ENCODE measurements at regions not wholly inside any gene's neighbourhood (a gene's known extent, or its start where the extent isn't known, plus 50 kb on each side); places are given as distances from the start of the nearest gene placed in this dataset.

DNA sequence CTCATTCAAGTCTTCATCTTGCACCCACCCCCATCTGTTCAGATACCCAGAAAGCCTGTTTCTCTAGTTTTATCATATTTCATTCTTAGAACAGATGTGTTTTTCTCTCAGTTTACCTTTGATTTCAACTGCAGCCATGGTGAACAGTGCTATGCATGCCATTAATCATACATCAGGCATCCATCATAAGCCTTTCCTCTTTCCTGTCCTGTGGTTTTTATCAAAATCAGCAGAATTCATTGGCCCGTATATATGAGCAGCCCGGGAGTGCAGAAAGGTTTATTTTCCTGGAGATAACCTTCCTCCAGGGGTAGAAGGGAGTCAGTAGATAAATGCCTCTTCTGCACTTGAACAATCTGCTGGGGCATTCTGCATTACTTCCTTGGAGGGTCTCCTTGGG lies 65.7 kb downstream of the IL21 start:
- CTCF ChIA-PET, result interaction anchor here (1.0 kb wide), 1 partner anchor 162 kb away, joined by 3 read pairs; no protein-coding TSS in a partner anchor
- Mint-ChIP-seq H3K9me3 (peaks cover 6% of the 10 kb centered on the region), H3K27ac (no peak overlapping the region), H3K27me3 (no peaks in the 10 kb centered on the region), H3K36me3 (no peaks in the 10 kb centered on the region), H3K4me3 (no peak overlapping the region), H3K4me1 (peaks cover 45% of the 10 kb centered on the region)
- no peak for DNase-seq

DNA sequence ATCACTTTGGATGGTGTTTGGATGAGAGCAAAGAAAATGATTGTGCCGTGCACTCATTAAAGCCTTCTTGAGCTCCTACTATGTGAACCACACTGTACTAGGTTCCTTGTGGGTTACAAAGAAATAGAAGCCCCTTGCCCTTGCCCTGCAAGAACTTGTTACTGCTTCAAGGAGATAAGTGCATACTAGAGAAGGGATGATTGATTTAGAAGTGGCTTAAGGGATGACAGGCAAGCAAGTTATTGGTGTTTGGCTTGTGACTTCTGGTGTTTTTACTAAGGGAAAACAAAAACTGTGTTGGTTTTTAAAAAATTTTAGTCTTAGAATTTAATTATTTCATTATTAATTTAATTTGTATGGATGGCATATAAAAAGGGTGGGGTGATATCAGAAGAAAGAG lies 67.4 kb downstream of the IL21 start:
- no peaks in the 10 kb centered on the region for H3K36me3 Mint-ChIP-seq
- H3K27me3 Mint-ChIP-seq, result no peaks in the 10 kb centered on the region
- no peaks in the 10 kb centered on the region for H3K9me3 Mint-ChIP-seq
- peaks cover 56% of the 10 kb centered on the region for H3K4me1 Mint-ChIP-seq
- H3K27ac Mint-ChIP-seq, result no peak overlapping the region
- H3K4me3 Mint-ChIP-seq, result no peak overlapping the region
- DNase-seq, result no peak
- CTCF ChIA-PET, result interaction anchor here (1.4 kb wide), 1 partner anchor 11 kb away, joined by 5 read pairs; no protein-coding TSS in a partner anchor

DNA sequence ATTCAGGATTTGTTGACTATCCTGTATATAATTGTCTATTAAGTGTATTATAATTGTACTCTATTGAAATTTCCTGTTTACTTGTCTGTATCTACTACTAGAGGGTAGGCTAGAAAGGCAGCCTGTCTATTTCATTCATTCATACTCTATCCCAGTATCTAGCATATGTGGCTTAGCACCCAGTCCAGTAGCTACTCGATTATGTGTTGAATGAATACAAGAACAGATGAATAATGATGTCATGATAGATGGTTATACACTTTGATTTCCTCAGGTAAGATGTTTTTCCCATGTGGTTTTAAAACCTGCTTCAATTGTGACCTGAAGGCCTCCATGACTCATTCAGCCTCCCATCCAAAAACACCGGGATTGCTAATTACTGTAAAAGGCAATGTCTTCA lies 68.0 kb downstream of the IL21 start:
- CTCF ChIA-PET, result no interaction called here
- no peak overlapping the region for H3K27ac Mint-ChIP-seq
- no peak for DNase-seq
- H3K4me1 Mint-ChIP-seq, result peaks cover 58% of the 10 kb centered on the region
- no peak overlapping the region for H3K4me3 Mint-ChIP-seq
- H3K36me3 Mint-ChIP-seq, result no peaks in the 10 kb centered on the region
- no peaks in the 10 kb centered on the region for H3K27me3 Mint-ChIP-seq
- no peaks in the 10 kb centered on the region for H3K9me3 Mint-ChIP-seq

DNA sequence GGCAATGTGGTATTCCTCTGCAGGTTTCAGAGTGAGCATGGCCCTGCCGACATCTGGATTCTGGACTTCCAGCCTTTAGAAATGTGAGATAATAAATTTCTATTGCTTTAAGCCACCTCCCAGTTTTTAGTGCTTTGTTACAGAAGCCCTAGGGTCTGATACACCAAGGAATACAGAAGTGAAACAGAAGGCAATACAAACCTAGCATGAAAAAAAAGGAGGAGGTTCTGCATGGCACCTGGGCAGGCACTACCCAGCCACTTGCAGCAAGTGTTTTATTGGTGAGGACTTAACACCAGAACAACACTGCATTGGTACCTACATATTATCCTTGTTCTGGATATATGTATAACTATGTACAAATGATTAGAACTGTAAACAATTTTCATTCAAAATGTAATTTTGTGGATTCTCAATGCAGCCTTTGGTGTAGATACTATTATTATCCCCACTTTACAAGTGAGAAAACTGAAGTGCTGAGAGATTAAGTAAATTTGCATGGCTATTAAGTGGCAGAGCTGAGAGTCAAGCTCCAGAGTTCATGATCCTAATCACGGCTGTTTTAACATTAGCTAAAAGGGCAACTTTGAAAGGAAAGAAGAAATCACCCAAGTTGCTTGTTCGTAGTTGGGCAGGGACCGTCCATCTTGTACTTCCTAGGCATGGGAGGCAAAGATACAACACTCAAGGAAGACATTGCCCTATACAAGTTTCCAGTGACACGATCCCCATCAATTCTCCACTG lies 71.8 kb downstream of the IL21 start:
- peak overlapping the region; percentile 56 for H3K27ac Mint-ChIP-seq
- H3K4me1 Mint-ChIP-seq, result peaks cover 47% of the 10 kb centered on the region
- no peaks in the 10 kb centered on the region for H3K36me3 Mint-ChIP-seq
- CTCF ChIA-PET, result no interaction called here
- H3K4me3 Mint-ChIP-seq, result no peak overlapping the region
- H3K27me3 Mint-ChIP-seq, result no peaks in the 10 kb centered on the region
- no peaks in the 10 kb centered on the region for H3K9me3 Mint-ChIP-seq
- no peak for DNase-seq

DNA sequence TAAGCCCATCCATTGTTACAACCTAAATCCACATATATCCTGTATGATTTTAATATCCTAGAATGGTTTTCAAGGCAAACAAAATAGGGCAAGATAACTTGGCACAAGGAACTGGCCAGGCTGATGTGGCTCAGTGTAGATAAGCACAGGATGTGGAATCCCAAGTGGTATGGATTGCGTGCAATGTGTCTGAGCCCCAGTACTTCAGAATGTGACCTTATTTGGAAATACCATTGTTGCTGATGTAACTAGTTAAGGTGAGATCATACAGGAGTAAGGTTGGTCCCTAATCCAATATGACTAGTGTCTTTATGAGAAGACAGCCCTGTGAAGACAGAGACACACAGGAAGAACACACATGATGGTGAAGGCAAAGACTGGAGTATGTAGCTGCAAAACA lies 72.4 kb downstream of the IL21 start:
- no peaks in the 10 kb centered on the region for H3K36me3 Mint-ChIP-seq
- H3K27me3 Mint-ChIP-seq, result no peaks in the 10 kb centered on the region
- no peaks in the 10 kb centered on the region for H3K9me3 Mint-ChIP-seq
- CTCF ChIA-PET, result interaction anchor here (1.8 kb wide), 1 partner anchor 30 kb away, joined by 9 read pairs; no protein-coding TSS in a partner anchor
- peak overlapping the region; percentile 56 for H3K27ac Mint-ChIP-seq
- DNase-seq, result no peak
- peaks cover 49% of the 10 kb centered on the region for H3K4me1 Mint-ChIP-seq
- H3K4me3 Mint-ChIP-seq, result no peak overlapping the region

DNA sequence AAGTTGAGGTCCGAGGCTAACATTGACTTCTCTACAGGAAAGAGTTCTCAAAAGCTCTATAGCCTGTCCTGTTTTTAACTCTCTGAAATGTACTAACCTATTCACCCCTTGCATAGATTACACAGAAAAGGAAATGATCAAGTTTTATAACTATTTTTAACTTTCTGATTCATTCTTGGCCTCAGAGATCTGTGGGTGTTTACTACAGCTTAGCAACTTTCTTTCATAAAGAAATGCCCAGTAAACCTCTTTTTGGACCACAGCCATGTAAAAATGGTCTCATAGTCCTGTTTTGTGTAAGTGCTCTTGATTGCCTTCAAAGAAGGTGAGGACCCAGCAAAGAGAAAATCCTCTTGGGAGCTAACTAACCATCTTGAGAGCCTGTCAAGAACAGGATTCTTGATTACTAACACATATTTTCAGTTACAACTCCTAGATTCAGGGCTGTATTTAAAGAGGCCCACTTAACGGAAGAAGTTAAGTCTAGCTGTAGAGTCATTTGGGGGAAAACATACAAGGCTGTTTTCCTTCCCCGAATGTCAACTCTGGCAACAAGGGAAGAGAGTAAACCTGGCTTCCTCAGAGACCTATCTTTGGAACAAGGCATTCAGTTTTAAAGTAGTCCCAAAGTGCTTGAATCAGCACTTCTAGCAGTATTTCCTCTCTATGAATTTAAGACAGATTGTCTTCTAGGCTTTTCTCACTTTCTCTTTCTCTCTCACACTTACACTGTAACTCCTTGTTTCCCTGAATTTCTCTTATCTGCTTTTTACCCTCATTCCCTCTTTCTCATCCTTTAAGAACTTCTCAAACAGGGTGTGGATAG lies 78.2 kb downstream of the IL21 start:
- H3K4me1 Mint-ChIP-seq, result peaks cover 54% of the 10 kb centered on the region
- CTCF ChIA-PET, result interaction anchor here (1.0 to 2.2 kb wide), 4 partner anchors 11 to 35 kb away, joined by 4 to 11 read pairs (median 6); no protein-coding TSS in a partner anchor
- peaks cover 4% of the 10 kb centered on the region for H3K36me3 Mint-ChIP-seq
- peaks cover 6% of the 10 kb centered on the region for H3K9me3 Mint-ChIP-seq
- DNase-seq, result no peak
- peak overlapping the region; percentile 89 for H3K27ac Mint-ChIP-seq
- H3K4me3 Mint-ChIP-seq, result peak overlapping the region; percentile 4
- no peaks in the 10 kb centered on the region for H3K27me3 Mint-ChIP-seq

DNA sequence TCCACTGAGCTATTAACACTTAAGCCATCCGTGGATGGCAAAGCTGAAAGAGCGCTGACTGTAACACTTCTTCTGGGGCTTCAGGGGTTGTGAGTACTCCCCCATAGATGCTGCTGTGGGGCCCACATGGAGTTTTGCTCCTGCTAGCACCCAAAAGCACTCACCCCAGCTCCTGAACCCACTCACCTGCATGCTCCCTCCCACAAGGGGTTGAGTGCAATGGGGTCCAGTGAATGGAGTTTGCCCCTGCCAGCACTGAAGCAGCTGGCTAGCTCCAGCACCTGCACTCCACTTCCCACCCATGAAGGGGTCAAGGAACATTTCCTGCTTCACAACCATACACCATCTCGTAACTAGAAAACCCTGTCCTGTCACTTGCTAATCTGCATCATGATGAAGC lies 78.9 kb downstream of the IL21 start:
- H3K9me3 Mint-ChIP-seq, result peaks cover 6% of the 10 kb centered on the region
- H3K4me1 Mint-ChIP-seq, result peaks cover 54% of the 10 kb centered on the region
- CTCF ChIA-PET, result interaction anchor here (1.0 to 2.2 kb wide), 4 partner anchors 12 to 36 kb away, joined by 4 to 11 read pairs (median 6); no protein-coding TSS in a partner anchor
- H3K4me3 Mint-ChIP-seq, result peak overlapping the region; percentile 1
- no peaks in the 10 kb centered on the region for H3K27me3 Mint-ChIP-seq
- peaks cover 4% of the 10 kb centered on the region for H3K36me3 Mint-ChIP-seq
- DNase-seq, result no peak
- peak overlapping the region; percentile 89 for H3K27ac Mint-ChIP-seq

DNA sequence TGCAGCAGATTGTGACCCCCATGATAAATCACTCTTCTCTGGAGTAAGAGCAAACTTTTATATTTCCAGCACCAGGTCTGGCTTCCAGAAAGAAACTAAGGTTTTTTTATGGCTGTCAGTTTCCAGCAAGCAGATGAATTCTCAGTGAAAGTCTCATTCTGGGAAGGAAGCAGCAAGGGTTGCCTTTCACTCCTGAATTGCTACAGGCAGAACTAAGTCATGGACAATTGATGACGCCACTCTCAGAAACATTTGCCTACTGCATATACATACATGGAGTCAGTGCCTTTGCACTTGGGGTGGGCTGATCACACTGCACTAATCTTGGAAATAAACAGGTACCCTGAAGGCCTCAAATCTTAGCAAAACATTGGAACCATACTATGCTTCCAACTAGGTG lies 80.0 kb downstream of the IL21 start:
- Mint-ChIP-seq H3K9me3 (peaks cover 6% of the 10 kb centered on the region), H3K36me3 (peaks cover 4% of the 10 kb centered on the region), H3K27ac (no peak overlapping the region), H3K4me3 (no peak overlapping the region), H3K4me1 (peaks cover 54% of the 10 kb centered on the region), H3K27me3 (no peaks in the 10 kb centered on the region)
- no peak for DNase-seq
- CTCF ChIA-PET, result interaction anchor here (1.6 kb wide), 1 partner anchor 38 kb away, joined by 7 read pairs; no protein-coding TSS in a partner anchor

DNA sequence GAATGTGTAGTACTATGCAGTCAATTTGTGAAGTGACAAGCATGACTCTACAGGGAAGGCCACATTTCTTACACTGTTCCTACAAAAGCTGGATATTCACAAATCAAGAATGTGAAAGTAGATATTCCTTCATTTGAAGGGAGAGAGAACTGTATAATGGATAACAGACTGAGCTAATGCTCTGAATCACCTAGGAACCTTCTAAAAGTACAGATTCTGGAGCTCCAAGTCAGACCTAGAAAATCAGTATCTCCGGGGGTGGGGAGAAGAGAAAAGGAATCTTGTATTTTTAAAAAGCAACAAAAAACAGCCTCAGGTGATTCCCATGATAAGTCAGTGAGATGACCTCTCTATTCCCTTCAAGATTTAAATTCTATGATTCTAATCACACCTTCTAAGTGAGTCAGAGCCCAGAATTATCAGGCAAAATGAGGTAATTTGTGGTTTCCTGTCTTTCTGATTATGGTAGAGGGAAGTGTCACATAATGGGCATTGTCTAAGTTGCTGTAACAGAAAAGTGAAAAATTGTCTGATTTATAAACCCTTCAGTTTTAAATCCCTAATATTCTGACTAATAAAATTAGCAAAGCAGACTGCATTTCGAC lies 80.9 kb downstream of the IL21 start:
- peaks cover 4% of the 10 kb centered on the region for H3K36me3 Mint-ChIP-seq
- peaks cover 6% of the 10 kb centered on the region for H3K9me3 Mint-ChIP-seq
- CTCF ChIA-PET, result interaction anchor here (1.6 kb wide), 1 partner anchor 38 kb away, joined by 7 read pairs; no protein-coding TSS in a partner anchor
- H3K27ac Mint-ChIP-seq, result peak overlapping the region; percentile 25
- H3K27me3 Mint-ChIP-seq, result no peaks in the 10 kb centered on the region
- DNase-seq, result no peak
- peaks cover 54% of the 10 kb centered on the region for H3K4me1 Mint-ChIP-seq
- no peak overlapping the region for H3K4me3 Mint-ChIP-seq

DNA sequence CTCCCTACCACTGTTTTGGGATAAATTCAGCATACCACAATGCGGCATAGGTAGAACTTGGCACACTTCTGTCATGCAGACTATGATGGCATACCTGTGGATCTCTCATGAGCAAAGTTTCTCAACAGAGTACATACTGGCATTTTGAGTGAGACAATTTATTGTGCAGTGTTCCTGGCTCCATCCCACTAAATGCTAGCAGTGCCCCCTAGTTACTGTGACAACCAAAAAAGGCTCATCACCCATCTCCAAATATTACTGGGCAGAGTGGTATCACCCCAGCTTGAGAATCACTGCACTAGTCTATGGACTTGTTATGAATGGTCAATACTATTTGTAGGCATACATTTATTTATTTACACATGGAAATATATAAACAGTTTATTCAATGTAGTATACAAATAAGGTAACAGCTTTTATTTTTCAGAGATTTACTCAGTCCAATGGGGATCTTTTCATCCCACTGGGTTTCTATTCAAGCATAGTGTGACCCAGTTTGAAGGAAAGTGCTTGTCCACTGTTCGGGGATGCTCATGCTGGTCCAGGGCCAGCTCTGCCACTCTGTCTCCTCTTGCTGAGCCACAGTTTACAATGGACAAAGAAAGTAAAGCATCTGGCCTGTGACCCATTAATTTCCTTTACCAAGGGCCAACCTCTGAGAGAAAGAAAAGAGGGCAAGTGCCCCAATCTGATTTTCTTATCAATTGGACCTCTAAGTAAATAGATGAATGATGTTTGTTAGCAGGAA lies 81.0 kb upstream of the IL2 start:
- H3K4me1 Mint-ChIP-seq, result peaks cover 42% of the 10 kb centered on the region
- DNase-seq, result no peak
- no peak overlapping the region for H3K27ac Mint-ChIP-seq
- H3K27me3 Mint-ChIP-seq, result no peaks in the 10 kb centered on the region
- CTCF ChIA-PET, result interaction anchor here (0.6 to 1.1 kb wide), 3 partner anchors 9 to 1922 kb away, joined by 3 to 4 read pairs (median 3); no protein-coding TSS in a partner anchor
- H3K36me3 Mint-ChIP-seq, result peaks cover 4% of the 10 kb centered on the region
- no peak overlapping the region for H3K4me3 Mint-ChIP-seq
- H3K9me3 Mint-ChIP-seq, result peaks cover 11% of the 10 kb centered on the region

DNA sequence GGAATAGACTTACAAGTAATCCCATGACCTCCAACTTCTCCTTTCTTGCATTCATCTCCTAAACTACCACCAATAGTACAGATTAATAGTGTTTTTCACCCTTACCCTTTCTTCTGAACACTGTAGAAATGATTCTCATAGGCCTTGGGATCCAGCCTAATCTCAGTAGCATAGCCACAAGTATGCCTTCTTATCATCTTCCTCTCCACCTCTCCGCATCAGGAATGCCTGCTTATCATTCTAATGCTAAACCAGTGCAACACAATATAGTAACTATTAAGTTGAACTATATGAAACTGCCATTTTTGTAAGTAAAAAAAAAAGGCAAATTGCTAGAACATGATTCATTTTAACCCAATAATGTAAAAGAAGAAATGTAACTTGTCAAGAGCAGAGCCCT lies 79.5 kb upstream of the IL2 start:
- CTCF ChIA-PET, result no interaction called here
- DNase-seq, result no peak
- Mint-ChIP-seq H3K36me3 (no peaks in the 10 kb centered on the region), H3K4me1 (peaks cover 28% of the 10 kb centered on the region), H3K4me3 (no peak overlapping the region), H3K27ac (no peak overlapping the region), H3K9me3 (peaks cover 5% of the 10 kb centered on the region), H3K27me3 (no peaks in the 10 kb centered on the region)

DNA sequence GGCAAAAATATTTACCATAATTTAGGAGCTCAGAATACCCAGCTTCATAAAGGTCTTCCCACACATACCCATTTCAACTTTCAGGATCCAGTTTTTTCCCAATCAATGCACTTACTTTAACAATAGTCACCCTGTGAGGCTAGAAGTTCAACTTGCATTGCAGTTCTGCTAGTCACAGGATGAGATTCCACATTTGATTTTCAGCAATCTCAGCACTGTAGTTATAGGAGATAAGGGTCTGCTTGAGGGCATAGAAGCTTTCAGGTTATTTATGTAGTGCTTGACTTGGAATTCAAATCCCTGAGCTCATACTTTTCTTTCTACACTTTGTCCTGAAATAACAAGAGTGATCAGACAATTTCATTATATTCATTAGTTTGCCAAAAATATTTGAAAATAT lies 78.3 kb upstream of the IL2 start:
- Mint-ChIP-seq H3K4me3 (no peak overlapping the region), H3K36me3 (no peaks in the 10 kb centered on the region), H3K27me3 (no peaks in the 10 kb centered on the region), H3K4me1 (peaks cover 16% of the 10 kb centered on the region), H3K27ac (no peak overlapping the region), H3K9me3 (peaks cover 13% of the 10 kb centered on the region)
- DNase-seq, result no peak
- CTCF ChIA-PET, result interaction anchor here (0.7 kb wide), 1 partner anchor 55 kb away, joined by 3 read pairs; no protein-coding TSS in a partner anchor

DNA sequence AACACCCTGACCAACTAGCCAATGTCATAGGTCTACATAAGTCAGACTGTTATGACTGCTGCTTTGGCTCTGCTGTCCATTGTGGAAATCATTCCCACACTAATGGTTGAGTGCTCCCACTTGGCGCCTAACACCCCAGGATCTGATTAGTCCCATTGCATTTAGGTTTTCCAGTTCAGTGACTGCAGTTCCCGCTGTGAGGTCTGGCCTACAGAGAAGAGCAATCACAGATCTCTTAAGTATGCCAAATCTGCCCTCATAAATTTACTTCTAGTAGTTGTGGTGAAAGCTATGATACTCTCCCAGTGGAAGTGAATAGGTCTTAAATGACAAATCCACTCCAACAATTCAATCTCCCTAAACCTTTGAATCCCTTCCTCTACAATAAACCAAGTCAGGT lies 77.3 kb upstream of the IL2 start:
- DNase-seq, result no peak
- Mint-ChIP-seq H3K27me3 (no peaks in the 10 kb centered on the region), H3K4me3 (no peak overlapping the region), H3K4me1 (peaks cover 7% of the 10 kb centered on the region), H3K9me3 (peaks cover 13% of the 10 kb centered on the region), H3K27ac (no peak overlapping the region), H3K36me3 (no peaks in the 10 kb centered on the region)
- CTCF ChIA-PET, result no interaction called here
